HepG2 (cell line): ENCODE measurements at regions not wholly inside any gene's neighbourhood (a gene's known extent, or its start where the extent isn't known, plus 50 kb on each side); places are given as distances from the start of the nearest gene placed in this dataset.
"Not testable (repeated sequence)": the region's sequence is repeated elsewhere in the genome, so short reads cannot be mapped to it uniquely, and the experiment has no call there.

Experiments
- ATAC-seq: fragments of 200-7000 bp; cut with Tn5 transposase; 3 replicates; pipeline ENCODE4 v1.9.1; 2020; ENCODE audit warnings: mild to moderate bottlenecking, moderate library complexity
- BruUV-seq: library from RNA; stranded (reverse); fragments of 400-500 nt; replicated peaks from 2 replicates; lab custom pipeline; 2021; lab: Mats Ljungman, UMichigan
- CTCF ChIA-PET: fragments of 300-600 bp; formaldehyde crosslinking; extraction: SDS; loops from one replicate; lab custom pipeline; 2021; ENCODE audit warnings: low total read pairs, inconsistent platforms, low intra/inter-chr PET ratio; lab: Yijun Ruan, JAX
- POLR2A ChIA-PET: fragments of 350-600 bp; sonication (Branson Sonifier 250); formaldehyde crosslinking; loops from one replicate; lab custom pipeline; 2020; ENCODE audit warnings: antibody characterized with exemption, inconsistent platforms; lab: Yijun Ruan, JAX
- DNase-seq: peaks from one replicate; pipeline ENCODE4 v3.0.0-alpha.2; 2015; ENCODE audit warnings: low spot score
- FAIRE-seq: peaks from 3 replicates; lab custom pipeline; 2011; peaks lifted over from hg19 to GRCh38; lab: Jason Lieb, UNC
- H2AFZ ChIP-seq: one replicate; pipeline ENCODE4 v1.6.1; 2011; ENCODE audit warnings: low read length, inconsistent platforms
- H3K27ac ChIP-seq: fragments of 300-600 bp; 3 replicates; pipeline ENCODE4 v1.8.0; 2011; ENCODE audit warnings: mixed run types, mild to moderate bottlenecking, mixed read lengths, low read length, inconsistent platforms; ENCODE audit not compliant: insufficient read depth; ENCODE audit errors: extremely low read length
- H3K27me3 ChIP-seq, 2 experiments: fragments of 200-600 bp in 1 of 2; 2 replicates in 1 of 2; 3 replicates in 1 of 2; pipeline versions ENCODE4 v1.6.0 to v1.8.0; 2011; ENCODE audit warnings: low read length in 2 of 2, mild to moderate bottlenecking in 2 of 2, moderate library complexity in 2 of 2, inconsistent platforms in 1 of 2; ENCODE audit not compliant: insufficient read depth in 2 of 2, control insufficient read depth in 1 of 2
- H3K36me3 ChIP-seq, 2 experiments: fragments of 200-600 bp in 1 of 2; replicated peaks in 1 of 2; 2 replicates in 1 of 2; 3 replicates in 1 of 2; pipeline versions ENCODE4 v1.5.1 to v1.8.0; 2011; ENCODE audit warnings: low read length in 2 of 2, inconsistent platforms in 1 of 2; ENCODE audit not compliant: insufficient read depth in 2 of 2, control insufficient read depth in 1 of 2
- H3K4me1 ChIP-seq: 2 replicates; pipeline ENCODE4 v1.5.1; 2012; ENCODE audit warnings: low read length, inconsistent platforms; ENCODE audit not compliant: insufficient read depth
- H3K4me2 ChIP-seq: 2 replicates; pipeline ENCODE4 v1.6.0; 2011; ENCODE audit warnings: low read depth, low read length, inconsistent platforms
- H3K4me3 ChIP-seq, 3 experiments: fragments of 200-600 bp in 1 of 3; sonication (generic), shearing (Covaris generic) in 1 of 3; replicated peaks in 1 of 3; 2 replicates each; pipeline ENCODE4 v1.5.1; 2011 to 2016; ENCODE audit warnings: low read length in 3 of 3, inconsistent platforms in 2 of 3, low read depth in 2 of 3, mild to moderate bottlenecking in 2 of 3, control low read depth in 1 of 3, mixed read lengths in 1 of 3; ENCODE audit not compliant: insufficient read depth in 1 of 3
- H3K79me2 ChIP-seq: one replicate; pipeline ENCODE4 v1.6.1; 2011; ENCODE audit warnings: low read length, inconsistent platforms; ENCODE audit not compliant: insufficient read depth
- H3K9ac ChIP-seq: 2 replicates; pipeline ENCODE4 v1.6.0; 2011; ENCODE audit warnings: mild to moderate bottlenecking, low read depth, low read length, inconsistent platforms; ENCODE audit not compliant: insufficient read depth
- H3K9me3 ChIP-seq: 2 replicates; pipeline ENCODE4 v1.5.1; 2012; ENCODE audit warnings: mild to moderate bottlenecking, low read length
- H4K20me1 ChIP-seq: 2 replicates; pipeline ENCODE4 v1.6.0; 2011; ENCODE audit warnings: inconsistent platforms, mild to moderate bottlenecking, low read length, moderate library complexity; ENCODE audit not compliant: insufficient read depth
- ZNF318 ChIP-seq: sonication (generic); formaldehyde crosslinking; IDR thresholded peaks from 2 replicates; pipeline ENCODE4 v1.4.0; 2020; ENCODE audit warnings: mild to moderate bottlenecking, missing genetic modification reagents
- WGBS: methylation state at CpG from one replicate; pipeline ENCODE4 v1.1.6; 2017; ENCODE audit warnings: low lambda C conversion rate; 5-methylcytosine and 5-hydroxymethylcytosine counted together
- in situ Hi-C: cut with HindIII; loops from 2 replicates; pipeline ENCODE4 v1.10.0; 2017; ENCODE audit warnings: low pct_unique_long_range_greater_than_20kb; ENCODE audit not compliant: extremely low pct_ligation_motif_present
- intact Hi-C: fragments of 100-400 bp; cut with micrococcal nuclease; formaldehyde crosslinking; loops from one replicate; pipeline ENCODE4 v1.10.0; 2022; ENCODE audit not compliant: unreplicated experiment
- TF ChIP-seq, protein P1 (sequence below): sonication (generic); formaldehyde crosslinking; IDR thresholded peaks from 2 replicates; pipeline ENCODE4 v1.4.0; 2020; ENCODE audit warnings: missing genetic modification reagents

- H3K36me3 ChIP-seq, H3K4me3 ChIP-seq, H2AFZ ChIP-seq, CTCF ChIA-PET, H3K9ac ChIP-seq, in situ Hi-C loops, H3K27me3 ChIP-seq, FAIRE-seq, H3K4me1 ChIP-seq, H3K27ac ChIP-seq, DNase-seq, intact Hi-C loops, H4K20me1 ChIP-seq, POLR2A ChIA-PET, ATAC-seq, BruUV-seq, H3K4me2 ChIP-seq, H3K79me2 ChIP-seq: not testable (repeated sequence)
- TF ChIP-seq, protein P1, sequence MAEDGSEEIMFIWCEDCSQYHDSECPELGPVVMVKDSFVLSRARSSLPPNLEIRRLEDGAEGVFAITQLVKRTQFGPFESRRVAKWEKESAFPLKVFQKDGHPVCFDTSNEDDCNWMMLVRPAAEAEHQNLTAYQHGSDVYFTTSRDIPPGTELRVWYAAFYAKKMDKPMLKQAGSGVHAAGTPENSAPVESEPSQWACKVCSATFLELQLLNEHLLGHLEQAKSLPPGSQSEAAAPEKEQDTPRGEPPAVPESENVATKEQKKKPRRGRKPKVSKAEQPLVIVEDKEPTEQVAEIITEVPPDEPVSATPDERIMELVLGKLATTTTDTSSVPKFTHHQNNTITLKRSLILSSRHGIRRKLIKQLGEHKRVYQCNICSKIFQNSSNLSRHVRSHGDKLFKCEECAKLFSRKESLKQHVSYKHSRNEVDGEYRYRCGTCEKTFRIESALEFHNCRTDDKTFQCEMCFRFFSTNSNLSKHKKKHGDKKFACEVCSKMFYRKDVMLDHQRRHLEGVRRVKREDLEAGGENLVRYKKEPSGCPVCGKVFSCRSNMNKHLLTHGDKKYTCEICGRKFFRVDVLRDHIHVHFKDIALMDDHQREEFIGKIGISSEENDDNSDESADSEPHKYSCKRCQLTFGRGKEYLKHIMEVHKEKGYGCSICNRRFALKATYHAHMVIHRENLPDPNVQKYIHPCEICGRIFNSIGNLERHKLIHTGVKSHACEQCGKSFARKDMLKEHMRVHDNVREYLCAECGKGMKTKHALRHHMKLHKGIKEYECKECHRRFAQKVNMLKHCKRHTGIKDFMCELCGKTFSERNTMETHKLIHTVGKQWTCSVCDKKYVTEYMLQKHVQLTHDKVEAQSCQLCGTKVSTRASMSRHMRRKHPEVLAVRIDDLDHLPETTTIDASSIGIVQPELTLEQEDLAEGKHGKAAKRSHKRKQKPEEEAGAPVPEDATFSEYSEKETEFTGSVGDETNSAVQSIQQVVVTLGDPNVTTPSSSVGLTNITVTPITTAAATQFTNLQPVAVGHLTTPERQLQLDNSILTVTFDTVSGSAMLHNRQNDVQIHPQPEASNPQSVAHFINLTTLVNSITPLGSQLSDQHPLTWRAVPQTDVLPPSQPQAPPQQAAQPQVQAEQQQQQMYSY (CRISPR knock-in tag), result peak; percentile 88
- peaks cover 51% of the 10 kb centered on the region for H3K9me3 ChIP-seq
- WGBS, result 74% methylated on average over 28 of the region's 28 CpGs
Observed at GRCh38 chr1:224013626-224014329, 100.1 kb upstream of the FBXO28 start.

- DNase-seq, intact Hi-C loops, CTCF ChIA-PET: not testable (repeated sequence)
- 0 out of 2 replicates have a peak, but pooled peaks have one; percentile 29 for TF ChIP-seq ZNF318 (CRISPR knock-in tag)
Observed at GRCh38 chr1:224012807-224013434, 101.0 kb upstream of the FBXO28 start.

More at GRCh38 chr1:224012807-224013434, 101.0 kb upstream of the FBXO28 start:
- H3K27ac ChIP-seq, H4K20me1 ChIP-seq, H3K79me2 ChIP-seq, H2AFZ ChIP-seq, FAIRE-seq, POLR2A ChIA-PET, H3K9ac ChIP-seq, H3K36me3 ChIP-seq, BruUV-seq, in situ Hi-C loops, H3K27me3 ChIP-seq, ATAC-seq, H3K4me2 ChIP-seq, H3K4me3 ChIP-seq, H3K4me1 ChIP-seq: not testable (repeated sequence)
- WGBS, result 80% methylated on average over 19 of the region's 19 CpGs
- peaks cover 51% of the 10 kb centered on the region for H3K9me3 ChIP-seq
